Activated CD4-positive, alpha-beta memory T cell treated with anti-CD3 and anti-CD28 coated beads for 36 hours (primary cell): ENCODE measurements at regions not wholly inside any gene's neighbourhood (a gene's known extent, or its start where the extent isn't known, plus 50 kb on each side); places are given as distances from the start of the nearest gene placed in this dataset.

Experiments used
- CTCF ChIA-PET: fragments of 350-600 bp; sonication (Branson Sonifier 250); formaldehyde crosslinking; loops from one replicate; lab custom pipeline; 2021; ENCODE audit warnings: antibody characterized with exemption, inconsistent platforms; lab: Charles Lee
- POLR2A ChIA-PET: fragments of 350-600 bp; sonication (Branson Sonifier 250); formaldehyde crosslinking; loops from one replicate; lab custom pipeline; 2021; ENCODE audit warnings: antibody characterized with exemption; lab: Charles Lee
- DNase-seq: peaks from one replicate; pipeline ENCODE4 v3.0.0-alpha.2; 2020
- H3K27ac Mint-ChIP-seq: one replicate; pipeline ENCODE4 v1.8.0; 2021; ENCODE audit warnings: mixed read lengths
- H3K27me3 Mint-ChIP-seq: one replicate; pipeline ENCODE4 v1.8.0; 2021; ENCODE audit warnings: mixed read lengths
- H3K36me3 Mint-ChIP-seq: one replicate; pipeline ENCODE4 v1.8.0; 2021; ENCODE audit warnings: mixed read lengths
- H3K4me1 Mint-ChIP-seq: one replicate; pipeline ENCODE4 v1.8.0; 2021; ENCODE audit warnings: low read depth, mixed read lengths
- H3K4me3 Mint-ChIP-seq: one replicate; pipeline ENCODE4 v1.8.0; 2021; ENCODE audit warnings: mild to moderate bottlenecking, mixed read lengths
- H3K9me3 Mint-ChIP-seq: one replicate; pipeline ENCODE4 v1.8.0; 2021; ENCODE audit warnings: mixed read lengths
- intact Hi-C: fragments of 100-400 bp; cut with micrococcal nuclease; formaldehyde crosslinking; loops from one replicate; pipeline ENCODE4 v1.15.1; 2023

GRCh38 chr16:7031031-7031430, 301.6 kb upstream of the RBFOX1 start:
- H3K9me3 Mint-ChIP-seq: peaks cover 33% of the 10 kb centered on the region
- POLR2A ChIA-PET: no interaction called here
- DNase-seq: no peak
- no peaks in the 10 kb centered on the region for H3K4me1 Mint-ChIP-seq
- intact Hi-C loops: no loop called here
- H3K4me3 Mint-ChIP-seq: no peak overlapping the region
- H3K27ac Mint-ChIP-seq: no peak overlapping the region
- no peaks in the 10 kb centered on the region for H3K36me3 Mint-ChIP-seq
- CTCF ChIA-PET: no interaction called here
- no peaks in the 10 kb centered on the region for H3K27me3 Mint-ChIP-seq

- Mint-ChIP-seq H3K36me3 (no peaks in the 10 kb centered on the region), H3K27me3 (no peaks in the 10 kb centered on the region), H3K4me1 (no peaks in the 10 kb centered on the region), H3K4me3 (no peak overlapping the region), H3K27ac (no peak overlapping the region), H3K9me3 (peaks cover 20% of the 10 kb centered on the region)
- intact Hi-C loops: no loop called here
- ChIA-PET CTCF (no interaction called here), POLR2A (no interaction called here)
- DNase-seq: no peak
Measured at GRCh38 chr16:7027401-7027800, 305.2 kb upstream of the RBFOX1 start.

GRCh38 chr16:7026639-7027038, 306.0 kb upstream of the RBFOX1 start:
- Mint-ChIP-seq H3K9me3 (peaks cover 20% of the 10 kb centered on the region), H3K4me1 (no peaks in the 10 kb centered on the region), H3K4me3 (no peak overlapping the region), H3K27me3 (no peaks in the 10 kb centered on the region), H3K36me3 (no peaks in the 10 kb centered on the region), H3K27ac (no peak overlapping the region)
- ChIA-PET CTCF (no interaction called here), POLR2A (no interaction called here)
- intact Hi-C loops: no loop called here
- DNase-seq: no peak

- Mint-ChIP-seq H3K4me1 (no peaks in the 10 kb centered on the region), H3K27ac (no peak overlapping the region), H3K27me3 (no peaks in the 10 kb centered on the region), H3K9me3 (peaks cover 18% of the 10 kb centered on the region), H3K36me3 (no peaks in the 10 kb centered on the region), H3K4me3 (no peak overlapping the region)
- peak; percentile 44 for DNase-seq
- CTCF ChIA-PET: no interaction called here
- POLR2A ChIA-PET: no interaction called here
- intact Hi-C loops: no loop called here
Measured at GRCh38 chr16:7025616-7026190, 306.9 kb upstream of the RBFOX1 start.

- Mint-ChIP-seq H3K27ac (no peak overlapping the region), H3K9me3 (peaks cover 21% of the 10 kb centered on the region), H3K36me3 (no peaks in the 10 kb centered on the region), H3K27me3 (no peaks in the 10 kb centered on the region), H3K4me3 (no peak overlapping the region), H3K4me1 (no peaks in the 10 kb centered on the region)
- intact Hi-C loops: no loop called here
- no peak for DNase-seq
- CTCF ChIA-PET: no interaction called here
- POLR2A ChIA-PET: no interaction called here
Measured at GRCh38 chr16:7021653-7022275, 310.9 kb upstream of the RBFOX1 start.

- ChIA-PET POLR2A (no interaction called here), CTCF (no interaction called here)
- no peak for DNase-seq
- Mint-ChIP-seq H3K9me3 (peaks cover 28% of the 10 kb centered on the region), H3K27me3 (no peaks in the 10 kb centered on the region), H3K4me3 (no peak overlapping the region), H3K27ac (no peak overlapping the region), H3K4me1 (no peaks in the 10 kb centered on the region), H3K36me3 (no peaks in the 10 kb centered on the region)
- intact Hi-C loops: no loop called here
Measured at GRCh38 chr16:7017006-7017662, 315.5 kb upstream of the RBFOX1 start.

GRCh38 chr16:7014756-7015155, 317.9 kb upstream of the RBFOX1 start:
- intact Hi-C loops: no loop called here
- H3K4me3 Mint-ChIP-seq: no peak overlapping the region
- CTCF ChIA-PET: no interaction called here
- H3K27me3 Mint-ChIP-seq: no peaks in the 10 kb centered on the region
- peaks cover 39% of the 10 kb centered on the region for H3K9me3 Mint-ChIP-seq
- peaks cover 3% of the 10 kb centered on the region for H3K36me3 Mint-ChIP-seq
- POLR2A ChIA-PET: no interaction called here
- no peak for DNase-seq
- H3K4me1 Mint-ChIP-seq: no peaks in the 10 kb centered on the region
- no peak overlapping the region for H3K27ac Mint-ChIP-seq

- no peaks in the 10 kb centered on the region for H3K27me3 Mint-ChIP-seq
- CTCF ChIA-PET: no interaction called here
- POLR2A ChIA-PET: no interaction called here
- no peak overlapping the region for H3K4me3 Mint-ChIP-seq
- DNase-seq: no peak
- H3K27ac Mint-ChIP-seq: no peak overlapping the region
- H3K36me3 Mint-ChIP-seq: peaks cover 3% of the 10 kb centered on the region
- H3K9me3 Mint-ChIP-seq: peaks cover 40% of the 10 kb centered on the region
- intact Hi-C loops: no loop called here
- no peaks in the 10 kb centered on the region for H3K4me1 Mint-ChIP-seq
Measured at GRCh38 chr16:7013990-7014389, 318.7 kb upstream of the RBFOX1 start.

GRCh38 chr16:7004266-7004665, 328.4 kb upstream of the RBFOX1 start:
- H3K4me3 Mint-ChIP-seq: no peak overlapping the region
- H3K4me1 Mint-ChIP-seq: no peaks in the 10 kb centered on the region
- POLR2A ChIA-PET: no interaction called here
- H3K9me3 Mint-ChIP-seq: peaks cover 33% of the 10 kb centered on the region
- CTCF ChIA-PET: no interaction called here
- no peak for DNase-seq
- peaks cover 2% of the 10 kb centered on the region for H3K36me3 Mint-ChIP-seq
- H3K27ac Mint-ChIP-seq: no peak overlapping the region
- no peaks in the 10 kb centered on the region for H3K27me3 Mint-ChIP-seq
- intact Hi-C loops: no loop called here

GRCh38 chr16:6993544-6993943, 339.1 kb upstream of the RBFOX1 start:
- no peak for DNase-seq
- H3K4me3 Mint-ChIP-seq: no peak overlapping the region
- H3K27me3 Mint-ChIP-seq: no peaks in the 10 kb centered on the region

GRCh38 chr16:6988846-6989245, 343.8 kb upstream of the RBFOX1 start:
- POLR2A ChIA-PET: no interaction called here
- Mint-ChIP-seq H3K36me3 (no peaks in the 10 kb centered on the region), H3K27ac (no peak overlapping the region), H3K9me3 (peaks cover 19% of the 10 kb centered on the region), H3K4me1 (no peaks in the 10 kb centered on the region), H3K27me3 (no peaks in the 10 kb centered on the region), H3K4me3 (no peak overlapping the region)
- intact Hi-C loops: no loop called here
- no peak for DNase-seq
- CTCF ChIA-PET: no interaction called here

More at GRCh38 chr16:6993544-6993943, 339.1 kb upstream of the RBFOX1 start:
- peaks cover 12% of the 10 kb centered on the region for H3K9me3 Mint-ChIP-seq
- intact Hi-C loops: no loop called here
- H3K36me3 Mint-ChIP-seq: no peaks in the 10 kb centered on the region
- CTCF ChIA-PET: no interaction called here
- POLR2A ChIA-PET: no interaction called here
- no peak overlapping the region for H3K27ac Mint-ChIP-seq
- no peaks in the 10 kb centered on the region for H3K4me1 Mint-ChIP-seq

- CTCF ChIA-PET: no interaction called here
- Mint-ChIP-seq H3K4me3 (no peak overlapping the region), H3K9me3 (peaks cover 27% of the 10 kb centered on the region), H3K27ac (no peak overlapping the region), H3K4me1 (no peaks in the 10 kb centered on the region), H3K36me3 (no peaks in the 10 kb centered on the region), H3K27me3 (no peaks in the 10 kb centered on the region)
- intact Hi-C loops: no loop called here
- POLR2A ChIA-PET: no interaction called here
- DNase-seq: no peak
Measured at GRCh38 chr16:6977916-6978315, 354.7 kb upstream of the RBFOX1 start.

GRCh38 chr16:6977291-6977690, 355.4 kb upstream of the RBFOX1 start:
- intact Hi-C loops: no loop called here
- H3K27ac Mint-ChIP-seq: no peak overlapping the region
- no peaks in the 10 kb centered on the region for H3K4me1 Mint-ChIP-seq
- H3K36me3 Mint-ChIP-seq: no peaks in the 10 kb centered on the region
- H3K4me3 Mint-ChIP-seq: no peak overlapping the region
- peaks cover 28% of the 10 kb centered on the region for H3K9me3 Mint-ChIP-seq
- POLR2A ChIA-PET: no interaction called here
- H3K27me3 Mint-ChIP-seq: no peaks in the 10 kb centered on the region
- DNase-seq: no peak
- CTCF ChIA-PET: no interaction called here
